HG03159 (cell line): ENCODE measurements at regions not wholly inside any gene's neighbourhood (a gene's known extent, or its start where the extent isn't known, plus 50 kb on each side); places are given as distances from the start of the nearest gene placed in this dataset.

ENCODE experiments used
- ATAC-seq: cut with Tn5 transposase; IDR thresholded peaks from one replicate; pipeline ENCODE4 v1.9.1; 2021; ENCODE audit warnings: mild to moderate bottlenecking, moderate library complexity; ENCODE audit not compliant: unreplicated experiment

DNA sequence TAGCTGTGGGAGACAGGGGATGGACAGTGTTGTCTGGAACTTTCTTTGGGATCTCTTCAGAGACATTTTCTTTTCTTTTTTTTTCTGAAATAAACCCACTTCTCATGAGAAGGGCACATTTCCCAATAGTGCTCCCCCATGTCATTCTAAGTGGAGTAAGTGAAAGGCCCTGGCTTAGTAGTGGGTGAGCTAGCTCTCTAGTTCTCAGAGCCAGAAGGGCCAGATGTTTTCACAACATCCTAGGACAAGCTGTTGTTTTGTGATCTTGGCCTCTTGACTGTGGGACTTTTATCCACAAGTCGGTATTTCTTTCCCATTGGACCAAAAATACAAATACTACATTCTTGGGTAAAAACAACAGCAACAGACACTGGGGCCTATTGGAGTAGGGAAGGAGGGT is 607.7 kb upstream of the TENM4 start:
- ATAC-seq = no peak

DNA sequence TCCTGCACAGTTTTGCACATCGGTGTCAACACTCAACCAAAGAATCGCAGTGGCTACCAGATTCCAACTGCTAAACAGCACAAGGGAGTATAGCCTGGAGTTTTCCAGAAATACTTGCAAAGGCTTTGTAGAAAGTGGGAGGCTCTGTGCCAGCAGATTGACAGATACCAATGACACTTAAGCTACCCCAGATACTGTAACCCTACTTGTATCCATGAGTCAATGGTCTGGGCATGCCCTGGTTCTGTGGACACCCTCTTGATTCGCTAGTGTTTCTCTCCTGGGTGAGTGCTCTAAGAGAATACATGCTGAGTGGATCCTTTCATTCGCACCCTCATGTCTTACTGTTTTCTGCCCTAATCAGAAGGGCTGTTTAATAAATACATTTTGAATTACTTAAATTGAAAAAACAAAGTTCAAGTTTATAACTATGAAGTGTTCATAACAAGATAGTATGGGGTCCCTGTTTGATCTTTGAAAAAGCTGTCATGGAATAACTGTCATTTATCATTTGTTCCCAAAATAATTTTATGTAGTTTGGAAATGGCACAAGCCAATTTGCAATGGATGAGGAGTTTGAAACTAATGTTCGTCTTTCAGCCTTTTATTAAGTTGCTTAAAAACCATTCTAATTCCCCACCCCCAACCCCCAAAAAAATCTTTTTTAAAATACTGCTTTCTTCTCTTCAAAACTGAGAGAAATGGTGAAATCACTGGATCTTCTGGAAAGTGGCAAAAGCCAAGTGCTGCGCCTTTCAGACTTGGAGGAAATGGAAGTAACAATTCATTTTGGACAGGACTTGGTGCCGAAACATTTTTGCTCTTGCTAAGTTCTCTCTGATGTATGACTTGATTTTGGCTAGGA is 600.5 kb upstream of the TENM4 start:
- ATAC-seq = no peak

DNA sequence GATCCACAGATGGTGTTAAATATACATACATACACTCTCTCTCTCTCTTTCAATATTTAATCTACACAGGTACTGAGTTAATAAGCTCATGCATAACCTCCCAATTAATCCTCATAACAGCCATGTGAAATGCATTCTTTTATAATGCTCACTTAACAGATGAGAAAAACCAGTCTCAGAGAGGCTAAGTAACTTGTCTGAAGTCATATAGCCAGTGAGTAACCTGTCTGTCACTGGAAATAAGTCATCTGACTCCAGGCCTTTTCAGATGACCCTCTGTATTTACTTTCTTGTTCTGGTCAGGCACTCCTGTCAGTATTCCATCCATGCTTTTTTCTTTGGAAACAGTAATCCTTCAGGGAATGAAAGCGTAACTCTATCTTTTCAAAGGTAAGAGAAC is 594.0 kb upstream of the TENM4 start:
- no peak for ATAC-seq

DNA sequence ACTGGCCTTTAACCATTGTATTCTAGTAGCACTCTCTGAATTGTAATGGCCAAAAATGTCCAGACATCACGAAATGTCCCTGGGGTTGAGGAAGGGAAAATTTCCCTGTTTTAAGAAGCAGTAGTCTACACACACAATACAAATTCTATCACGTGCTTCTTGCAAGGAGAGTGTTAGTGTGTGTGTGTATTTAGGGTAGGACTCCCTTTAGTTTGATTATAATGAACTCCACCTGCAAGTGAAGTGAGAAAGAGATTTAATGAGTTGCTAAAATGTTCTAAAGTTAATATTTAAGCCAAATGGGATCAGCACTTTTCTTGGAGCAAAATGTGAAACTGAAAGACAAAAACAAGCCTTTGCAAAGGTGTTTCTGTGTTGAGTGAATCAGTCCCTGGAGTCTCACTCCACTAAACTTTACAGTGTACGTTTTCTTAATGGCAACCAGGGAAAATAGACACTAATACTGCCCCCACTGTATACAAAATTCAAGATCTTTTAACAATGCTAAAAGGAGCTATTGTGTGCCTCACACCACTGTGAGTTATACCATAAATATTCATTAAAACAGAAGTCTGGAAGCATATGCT is 590.3 kb upstream of the TENM4 start:
- no peak for ATAC-seq

DNA sequence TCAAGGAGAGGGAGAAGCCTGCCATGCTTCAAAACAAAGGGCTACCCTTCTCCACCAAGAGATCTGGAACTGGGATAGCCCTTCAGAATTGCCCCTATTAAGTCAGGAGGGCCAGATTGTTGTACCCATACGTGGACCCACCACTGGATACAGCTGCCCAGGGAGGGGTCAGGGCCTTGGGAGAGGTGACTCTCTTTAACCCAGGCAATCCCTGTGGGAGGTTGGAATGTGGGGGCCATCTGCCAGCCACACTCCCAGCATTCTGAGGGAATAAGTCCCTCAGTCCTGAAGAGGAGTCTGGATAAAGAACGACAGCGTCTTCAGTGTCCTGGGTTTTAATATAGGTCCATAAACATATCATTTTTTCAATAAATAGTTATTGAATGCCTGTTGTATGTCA is 588.2 kb upstream of the TENM4 start:
- no peak for ATAC-seq

DNA sequence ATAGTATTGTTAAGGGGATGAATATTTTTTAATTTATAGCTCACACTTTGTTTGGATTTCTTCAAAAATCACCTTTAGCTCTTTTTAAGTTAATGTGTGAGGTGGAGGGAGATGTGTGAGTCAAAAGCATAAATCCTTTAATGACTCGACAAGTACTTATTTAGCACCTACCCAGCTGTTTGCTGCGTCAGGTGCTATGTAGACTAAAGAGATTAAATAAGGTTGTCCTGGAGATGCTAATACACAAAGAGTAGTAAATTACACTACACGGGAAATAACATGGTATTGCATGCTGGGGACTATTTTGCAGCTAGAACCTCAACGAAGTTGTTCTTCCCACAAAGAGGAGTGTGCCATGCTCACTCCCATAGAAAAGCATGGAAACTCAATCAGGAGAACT is 583.3 kb upstream of the TENM4 start:
- no peak for ATAC-seq

DNA sequence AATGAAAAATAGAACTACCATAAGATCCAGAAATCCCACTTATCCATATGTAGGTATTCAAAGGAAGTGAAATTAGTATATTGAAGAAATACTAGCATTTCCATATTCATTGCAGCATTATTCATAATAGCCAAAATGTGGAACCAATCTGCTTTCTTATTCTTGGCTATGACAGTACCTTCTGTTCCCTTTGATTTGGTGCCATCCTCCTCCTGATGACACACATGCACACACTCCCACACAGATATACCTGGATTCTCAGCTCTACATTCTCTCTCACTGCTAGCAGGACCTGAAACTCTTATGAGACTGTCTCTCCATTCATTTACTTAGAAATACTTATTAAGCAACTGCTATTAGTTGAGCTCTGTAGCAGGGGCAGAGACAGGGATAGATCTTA is 582.6 kb upstream of the TENM4 start:
- no peak for ATAC-seq

DNA sequence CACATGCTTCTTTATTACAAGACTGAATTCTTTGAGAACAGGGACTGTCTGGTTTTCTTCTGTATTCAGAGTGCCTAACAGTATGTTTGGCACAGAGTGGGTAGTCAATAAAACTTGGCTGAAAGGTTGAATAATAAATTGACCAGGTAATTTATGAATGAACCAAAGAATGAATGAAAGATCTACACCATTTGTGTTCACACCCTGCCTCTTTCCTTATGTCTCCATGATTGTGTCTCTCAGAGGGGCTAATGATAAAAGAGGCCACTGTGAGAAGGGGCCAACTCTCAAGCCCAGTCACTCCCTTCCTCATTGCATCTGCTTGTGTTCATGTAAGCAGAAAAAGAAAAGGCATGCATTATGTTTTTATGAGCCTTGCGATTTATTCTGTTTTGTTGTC is 569.7 kb upstream of the TENM4 start:
- no peak for ATAC-seq

DNA sequence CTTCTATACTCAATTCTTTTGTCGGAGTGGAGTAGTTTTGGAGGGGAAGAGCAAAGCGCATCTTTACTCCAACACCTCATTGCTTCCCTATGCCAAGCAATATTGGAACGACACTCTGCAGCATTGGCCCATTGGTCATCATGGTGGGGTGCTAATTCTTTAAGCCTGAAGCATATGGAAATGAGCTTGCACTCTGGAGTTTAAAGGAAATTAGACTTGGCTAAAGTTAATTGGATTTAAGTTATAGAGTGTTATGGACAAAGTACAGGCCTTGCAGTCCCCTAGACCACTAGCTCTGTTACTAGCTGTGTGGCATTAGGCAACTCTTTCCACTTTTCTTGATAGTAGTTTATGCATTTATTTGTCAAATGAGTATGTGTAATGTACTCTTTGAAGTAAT is 568.3 kb upstream of the TENM4 start:
- no peak for ATAC-seq

DNA sequence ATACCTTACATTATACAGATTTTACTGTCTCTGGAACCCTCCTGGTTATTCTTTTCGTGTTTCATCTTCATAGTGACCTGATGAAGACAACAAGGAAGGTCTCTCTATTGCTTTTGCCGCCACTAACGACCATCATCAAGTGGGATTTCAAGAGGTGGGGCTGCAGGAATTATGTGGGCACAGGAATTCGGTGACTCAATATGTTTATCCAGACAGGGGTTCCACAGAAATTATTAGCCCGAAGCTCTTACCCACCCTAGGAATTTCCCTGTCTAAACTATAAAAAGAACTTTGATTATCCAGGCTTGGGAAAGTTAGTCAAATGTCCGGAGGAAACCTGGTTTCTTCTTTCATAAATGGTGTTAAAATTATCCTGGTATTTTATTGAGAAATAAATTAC is 566.8 kb upstream of the TENM4 start:
- ATAC-seq = no peak

DNA sequence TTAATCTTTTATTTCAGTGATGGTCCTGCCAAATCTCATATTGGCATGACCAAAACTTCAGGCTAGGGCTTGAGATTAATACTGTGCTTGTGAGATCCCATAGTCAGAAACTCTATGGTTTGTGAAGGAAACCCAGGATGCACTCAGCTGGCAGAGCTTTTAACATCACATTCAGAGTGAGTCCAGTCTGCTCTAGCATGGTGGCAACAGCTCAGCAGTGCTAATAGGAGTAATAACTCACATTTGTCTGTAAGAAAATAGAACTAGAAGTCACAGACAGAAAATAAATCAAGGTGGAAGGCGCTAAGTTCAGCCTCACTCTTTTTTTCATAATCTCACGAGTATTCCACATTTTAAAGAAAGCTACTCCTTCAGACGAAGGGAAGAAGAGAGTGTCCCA is 549.3 kb upstream of the TENM4 start:
- no peak for ATAC-seq

DNA sequence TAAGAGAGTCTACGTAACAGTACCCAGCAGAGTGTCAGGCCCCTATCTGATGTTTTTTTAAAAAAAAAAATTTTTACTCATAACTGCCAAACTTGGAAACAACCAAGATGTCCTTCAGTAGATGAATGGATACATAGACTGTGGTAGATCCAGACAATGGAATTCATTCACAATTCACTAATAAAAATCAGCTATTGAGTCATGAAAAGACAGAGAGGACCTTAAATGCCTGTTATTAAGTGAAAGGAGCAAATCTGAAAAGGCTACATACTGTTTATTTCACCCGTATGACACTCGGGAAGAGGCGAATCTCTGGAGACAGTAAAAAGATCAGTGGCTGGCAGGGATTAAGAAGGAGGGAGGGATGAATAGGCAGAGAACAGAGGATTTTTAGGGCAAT is 541.4 kb upstream of the TENM4 start:
- ATAC-seq = no peak

DNA sequence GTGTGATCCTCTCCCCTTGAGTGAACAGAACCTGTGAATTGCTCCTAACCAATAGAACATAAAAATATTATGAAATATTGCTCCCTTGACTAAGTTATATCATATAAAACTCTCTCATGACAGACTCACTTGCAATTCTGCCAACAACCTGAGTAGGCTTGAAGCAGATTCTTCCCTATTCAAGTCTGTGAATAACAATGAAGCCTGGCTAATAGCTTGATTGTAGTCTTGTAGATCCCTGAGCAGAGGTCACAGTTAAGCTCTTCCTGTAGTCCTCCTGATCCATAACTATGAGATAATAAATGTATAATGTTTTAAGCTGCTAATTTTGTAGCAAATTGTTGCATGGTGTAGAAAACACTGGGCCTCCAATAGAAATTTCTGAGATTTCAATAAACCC is 540.1 kb upstream of the TENM4 start:
- no peak for ATAC-seq

DNA sequence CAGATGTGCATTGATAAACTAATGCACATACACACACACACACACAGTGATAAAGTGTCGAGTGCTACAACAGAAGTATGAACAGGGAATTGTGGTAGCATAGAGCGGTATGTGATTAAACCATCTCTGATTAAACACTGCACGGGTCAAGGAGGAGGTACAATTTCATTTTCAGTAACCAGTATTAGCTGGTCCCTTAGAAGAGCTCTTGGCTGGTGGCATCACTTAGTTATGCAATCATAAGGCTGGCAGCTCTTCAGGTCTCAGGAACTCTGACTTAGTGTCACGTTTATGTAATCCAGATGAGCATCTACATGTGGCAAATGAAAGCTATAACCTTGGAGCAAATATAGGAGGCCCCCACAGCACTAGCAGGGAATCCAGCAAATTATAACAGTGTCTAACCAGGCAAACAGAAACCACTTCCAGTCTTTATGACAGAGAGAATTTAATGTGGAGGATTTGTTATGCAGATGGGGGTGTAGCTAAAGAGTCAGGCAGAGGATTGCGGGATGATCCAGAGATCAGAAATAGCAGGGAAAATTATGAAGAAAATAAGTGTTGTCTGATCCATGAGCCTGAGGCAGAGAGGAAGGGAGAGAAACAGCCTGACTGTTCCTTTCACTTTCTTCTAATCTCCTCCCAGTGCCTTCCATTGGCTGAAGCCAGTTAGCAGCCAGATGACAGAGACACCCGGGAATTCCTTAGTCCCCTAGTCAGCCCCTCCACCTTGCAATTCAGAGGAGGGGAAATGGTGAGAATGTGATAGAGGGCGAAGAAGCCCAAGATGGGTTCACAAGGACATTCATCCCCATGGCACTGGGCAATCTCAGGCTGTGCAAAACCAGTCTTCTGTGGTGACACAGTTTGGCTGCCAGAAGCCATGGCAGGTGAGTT is 533.1 kb upstream of the TENM4 start:
- ATAC-seq = no peak

DNA sequence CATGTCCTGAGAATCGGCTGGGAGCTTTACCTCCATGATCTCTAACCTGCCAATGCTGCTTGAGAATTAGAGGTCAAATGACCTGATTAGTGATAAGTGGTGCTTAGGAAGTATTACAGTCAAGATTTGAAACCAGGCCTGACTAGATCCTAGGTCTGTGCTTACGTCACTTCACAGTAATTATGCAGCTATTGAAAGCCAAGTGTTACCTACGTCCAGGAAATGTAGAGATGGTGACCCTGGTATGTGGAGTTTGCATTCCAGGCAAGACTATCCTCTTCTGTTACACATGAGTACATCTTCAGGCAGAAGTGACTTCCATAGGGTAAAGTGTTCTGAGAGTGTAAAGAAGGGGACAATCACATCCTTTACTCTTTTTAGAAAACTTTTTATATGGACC is 530.4 kb upstream of the TENM4 start:
- no peak for ATAC-seq

DNA sequence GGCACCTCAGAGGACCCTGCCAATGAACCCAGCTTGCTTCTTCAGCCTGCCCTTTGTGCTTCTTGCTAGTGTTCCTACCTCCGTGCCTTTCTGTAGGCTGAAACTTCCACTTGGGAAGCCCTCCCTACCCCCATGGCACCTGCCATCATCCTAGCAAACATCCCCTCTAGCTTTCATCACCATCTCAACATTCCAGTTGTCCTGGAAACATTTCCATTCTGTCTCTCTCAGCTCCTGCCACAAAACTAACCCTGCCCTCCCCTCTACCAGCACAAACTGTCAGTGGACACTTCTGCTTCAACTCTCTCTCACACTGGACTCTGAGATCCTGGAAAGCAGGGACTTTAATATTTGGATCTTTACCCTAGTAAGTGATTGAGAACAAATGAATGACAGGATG is 525.8 kb upstream of the TENM4 start:
- ATAC-seq = no peak

DNA sequence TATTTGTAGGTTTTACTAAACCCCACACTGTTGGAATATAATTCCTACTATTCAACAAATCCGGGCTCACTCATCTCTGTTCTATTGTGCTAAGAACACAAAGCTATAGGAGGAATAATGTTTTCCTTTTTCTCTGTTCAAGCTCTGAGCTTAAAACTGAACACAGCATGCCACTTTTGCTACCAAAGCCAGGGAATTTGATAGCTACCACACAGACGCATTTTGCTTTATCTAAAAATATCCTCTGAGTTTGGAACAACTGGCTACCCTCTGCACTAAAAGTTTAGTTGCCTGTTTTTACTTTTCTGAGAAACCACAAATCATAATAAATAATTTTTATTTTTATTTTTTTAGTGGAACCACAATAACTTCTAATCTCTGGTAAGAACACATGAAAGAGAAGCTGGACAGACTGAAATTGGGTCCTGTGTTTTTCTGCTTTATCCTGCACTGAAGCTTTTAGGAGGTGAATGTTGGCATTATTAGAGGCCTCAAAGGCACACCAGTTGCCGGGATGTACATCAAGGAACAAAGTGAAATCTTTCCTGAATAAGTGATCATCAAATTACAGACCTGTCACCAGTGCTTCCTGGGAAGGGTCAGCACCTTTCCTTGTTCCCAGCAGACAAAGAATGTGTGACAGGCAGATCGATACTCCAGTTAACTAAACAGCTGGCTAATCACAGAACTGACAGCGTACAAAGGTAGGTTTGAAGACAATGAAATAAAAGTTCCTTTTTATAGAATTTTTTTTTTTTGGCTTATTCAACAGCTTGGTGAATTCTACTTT is 523.2 kb upstream of the TENM4 start:
- no peak for ATAC-seq

DNA sequence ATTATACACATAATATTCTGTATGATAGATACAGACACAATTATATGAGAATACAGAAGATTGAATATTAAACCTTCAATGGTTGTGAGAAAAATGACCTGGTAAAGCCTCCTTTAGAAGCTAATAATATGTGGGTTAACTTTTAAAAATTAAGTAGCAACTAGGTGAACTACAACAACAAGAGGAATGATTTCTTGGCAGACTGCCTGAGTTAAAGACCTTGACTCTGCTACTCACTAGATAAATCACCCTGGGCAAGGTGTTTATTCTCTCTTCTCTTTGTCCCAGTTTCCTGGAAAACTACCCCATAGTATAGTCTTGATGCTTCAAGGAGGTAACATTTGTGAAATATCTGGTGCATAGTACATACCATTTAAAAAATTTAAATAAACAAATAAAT is 519.6 kb upstream of the TENM4 start:
- ATAC-seq = no peak

DNA sequence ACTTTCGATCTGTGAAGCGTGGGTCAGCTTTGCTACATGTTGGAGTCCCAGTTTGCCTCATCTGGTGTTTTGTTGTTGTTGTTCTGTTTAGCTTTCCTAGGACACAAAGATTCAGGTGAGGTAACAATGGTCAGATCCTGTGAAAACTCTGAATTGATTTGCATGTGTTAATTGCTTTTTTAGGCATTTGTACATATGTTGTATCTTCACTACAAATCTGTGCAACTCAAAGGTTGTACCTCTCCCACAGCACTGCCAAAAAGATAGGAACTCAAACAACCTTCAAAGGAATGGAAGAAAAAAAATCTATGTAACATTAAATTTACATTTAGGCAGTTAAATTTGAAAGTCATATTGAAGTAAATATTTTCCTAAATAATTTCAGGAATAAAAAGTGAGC is 518.5 kb upstream of the TENM4 start:
- ATAC-seq = no peak

DNA sequence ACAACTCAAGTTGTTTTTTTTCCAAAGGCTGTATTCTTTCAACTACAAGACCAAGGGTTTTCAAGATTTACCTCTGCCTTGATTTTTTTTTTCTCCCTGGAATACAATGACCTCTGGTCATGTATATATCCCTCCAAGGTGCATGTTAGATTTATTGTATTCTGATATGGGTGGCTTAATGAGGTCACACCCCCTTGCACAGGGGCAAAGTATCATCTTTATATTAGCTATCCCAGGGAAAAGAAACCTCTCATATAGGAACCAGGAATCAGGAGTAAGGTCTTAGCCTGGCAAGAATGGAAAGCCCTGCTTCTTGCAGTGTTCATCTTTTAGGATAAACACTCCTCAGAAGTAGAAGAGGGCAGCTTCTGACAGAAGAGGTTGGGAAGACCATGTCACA is 516.9 kb upstream of the TENM4 start:
- ATAC-seq = no peak

DNA sequence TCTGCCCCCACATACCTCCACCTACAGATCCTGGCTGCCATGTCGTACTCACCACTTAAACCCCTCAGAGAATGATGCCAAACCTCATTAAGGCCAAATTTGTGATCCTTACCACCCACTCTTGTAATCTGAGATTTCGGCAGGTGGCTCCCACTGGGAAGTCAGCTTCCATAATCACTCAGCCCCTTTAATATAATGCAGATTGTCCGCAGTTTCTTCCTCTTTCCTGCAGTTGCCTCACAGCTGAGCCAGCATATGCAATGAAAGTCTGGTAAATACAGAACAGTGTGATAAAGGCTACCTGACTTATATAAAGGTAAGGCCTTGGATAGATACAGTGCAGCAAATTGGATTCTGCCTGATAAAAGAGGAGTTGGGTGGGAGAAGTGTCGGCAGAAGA is 515.2 kb upstream of the TENM4 start:
- no peak for ATAC-seq
